ENCODE measurements at regions not wholly inside any gene's neighbourhood (a gene's known extent, or its start where the extent isn't known, plus 50 kb on each side); places are given as distances from the start of the nearest gene placed in this dataset.

GRCh38 chrX:28042826-28043564 is 61.7 kb upstream of the DCAF8L1 start:
- no peak for DNase-seq (ENCODE audit: low read depth in 2 of 3, low spot score in 2 of 3)

GRCh38 chrX:28042260-28042659 is 61.0 kb upstream of the DCAF8L1 start:
- DNase-seq (ENCODE audit: low read depth in 2 of 3, low spot score in 2 of 3): no peak

GRCh38 chrX:28039258-28039657 is 58.0 kb upstream of the DCAF8L1 start:
- no peak for DNase-seq (ENCODE audit: low read depth in 2 of 3, low spot score in 2 of 3)
